HG03442 (cell line): ENCODE measurements at regions not wholly inside any gene's neighbourhood (a gene's known extent, or its start where the extent isn't known, plus 50 kb on each side); places are given as distances from the start of the nearest gene placed in this dataset.

ENCODE experiments used
- ATAC-seq: cut with Tn5 transposase; IDR thresholded peaks from one replicate; pipeline ENCODE4 v1.9.1; 2021; ENCODE audit warnings: mild to moderate bottlenecking, moderate library complexity; ENCODE audit not compliant: unreplicated experiment

DNA sequence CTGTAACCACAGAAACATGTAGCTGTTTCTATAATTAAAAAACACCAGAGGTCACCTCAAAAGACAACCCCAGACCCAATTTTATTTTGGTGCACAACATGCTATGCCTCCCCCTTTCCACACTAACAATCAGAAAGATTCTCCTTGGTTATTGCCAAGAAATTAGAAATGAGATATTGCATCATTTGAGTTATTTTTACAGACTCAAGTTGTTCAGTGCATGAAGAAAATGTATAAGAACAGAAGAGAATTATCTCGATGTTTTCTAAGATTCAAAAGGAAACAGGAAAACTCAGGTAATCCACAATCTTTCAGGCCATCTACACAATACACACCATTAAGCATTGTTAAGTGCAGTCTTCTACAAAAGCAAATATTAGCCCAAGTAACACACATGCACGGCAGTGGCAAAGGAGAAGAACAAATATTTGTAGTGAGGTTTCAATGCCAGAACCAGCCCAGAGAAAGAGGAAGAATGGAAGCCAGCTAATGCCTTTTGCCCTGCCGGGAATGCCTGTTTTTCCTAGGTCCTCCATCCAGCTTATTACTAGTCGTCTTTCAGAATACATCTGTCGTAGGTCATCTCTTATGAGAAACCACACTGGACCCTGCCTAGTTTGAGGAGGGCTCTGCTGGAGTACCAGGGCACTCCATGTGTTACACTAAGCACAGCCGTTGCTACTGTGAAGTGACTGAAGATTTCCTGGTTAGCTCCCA is 67.6 kb upstream of the C1GALT1 start:
- no peak for ATAC-seq

DNA sequence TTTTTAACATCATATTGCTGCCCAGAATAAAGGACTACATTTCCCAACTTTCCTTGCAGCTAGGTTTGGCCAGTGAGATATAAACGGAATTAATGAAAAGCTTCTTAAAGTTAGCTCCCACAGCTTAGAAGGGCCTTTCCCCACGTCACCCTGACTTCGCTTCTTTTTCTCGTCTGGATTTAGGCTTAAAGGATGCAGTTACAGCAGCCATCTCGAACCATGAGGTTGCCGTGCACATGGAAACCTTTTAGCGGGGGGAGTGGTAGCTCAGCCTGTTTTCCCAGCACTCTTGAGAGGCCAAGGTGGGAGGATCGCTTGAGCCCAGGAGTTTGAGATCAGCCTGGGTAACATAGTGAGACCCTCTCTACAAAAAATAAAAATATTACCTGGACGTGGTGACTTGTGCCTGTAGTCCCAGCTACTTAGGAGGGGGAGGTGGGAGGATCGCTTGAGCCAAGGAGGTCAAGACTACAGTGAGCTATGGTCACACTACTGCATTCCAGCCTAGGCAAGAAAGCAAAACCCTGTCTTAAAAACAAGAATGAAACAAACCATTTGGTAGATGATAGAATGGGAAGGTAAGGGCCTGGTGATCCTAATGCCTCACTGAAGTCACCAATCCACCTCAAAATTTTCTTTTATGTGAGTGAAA is 64.3 kb upstream of the C1GALT1 start:
- ATAC-seq, result no peak

DNA sequence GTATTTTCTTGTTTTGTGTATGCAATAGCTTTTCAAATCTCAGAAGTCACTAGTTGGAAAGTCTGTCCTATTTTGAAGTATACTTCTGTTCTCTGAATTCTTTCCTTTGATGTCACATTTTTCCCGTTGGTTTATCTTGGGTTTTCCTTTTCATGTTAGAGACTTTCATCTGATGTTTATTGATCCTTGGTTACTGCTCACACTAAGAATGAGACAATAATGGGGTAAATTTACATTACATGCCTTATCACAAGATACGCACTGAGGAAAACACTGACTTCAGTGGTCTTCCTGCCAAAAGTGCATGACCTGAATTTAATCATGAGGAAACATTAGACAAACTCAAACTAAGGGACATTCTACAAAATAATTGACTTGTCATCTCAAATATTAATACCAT is 63.5 kb upstream of the C1GALT1 start:
- ATAC-seq, result no peak

DNA sequence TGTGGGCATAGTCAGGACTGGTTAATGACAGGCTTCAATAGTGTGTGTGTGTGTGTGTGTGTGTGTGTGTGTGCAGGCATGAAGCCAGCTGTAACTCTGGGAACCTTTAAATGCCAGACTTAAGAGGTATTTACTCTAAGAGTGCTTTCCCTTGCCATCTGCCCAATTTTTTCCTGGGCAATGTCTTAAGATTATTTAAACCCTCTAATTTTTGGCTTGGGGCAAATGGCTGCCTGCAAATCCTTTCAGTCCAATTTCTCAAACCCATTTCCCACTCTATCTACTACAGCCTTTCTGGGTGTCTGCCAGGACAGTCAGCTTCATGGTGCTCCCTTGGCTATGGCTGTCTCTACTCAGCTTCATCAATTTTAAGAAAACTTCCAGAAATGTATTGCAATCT is 62.6 kb upstream of the C1GALT1 start:
- no peak for ATAC-seq

DNA sequence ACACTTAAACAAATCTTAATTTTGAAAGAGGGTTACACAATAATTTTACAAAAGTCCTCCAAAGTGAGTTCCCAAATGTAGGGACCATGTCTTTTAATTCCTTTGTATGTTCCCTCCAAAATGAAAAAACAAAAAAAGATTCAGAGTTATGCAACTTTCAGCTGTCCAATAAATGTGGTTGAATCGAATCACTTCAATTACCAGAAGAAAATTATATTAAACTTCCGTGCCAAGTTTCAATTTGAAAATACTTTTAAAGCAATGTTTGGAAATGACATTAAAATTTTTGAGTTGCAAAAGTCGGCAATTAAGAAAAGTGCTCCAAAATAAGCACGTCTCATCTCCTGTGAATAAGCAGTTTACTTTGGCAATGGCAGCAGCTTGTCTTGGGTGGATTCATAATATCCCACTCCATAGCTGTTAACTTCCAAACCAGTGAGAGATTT is 60.3 kb upstream of the C1GALT1 start:
- no peak for ATAC-seq

DNA sequence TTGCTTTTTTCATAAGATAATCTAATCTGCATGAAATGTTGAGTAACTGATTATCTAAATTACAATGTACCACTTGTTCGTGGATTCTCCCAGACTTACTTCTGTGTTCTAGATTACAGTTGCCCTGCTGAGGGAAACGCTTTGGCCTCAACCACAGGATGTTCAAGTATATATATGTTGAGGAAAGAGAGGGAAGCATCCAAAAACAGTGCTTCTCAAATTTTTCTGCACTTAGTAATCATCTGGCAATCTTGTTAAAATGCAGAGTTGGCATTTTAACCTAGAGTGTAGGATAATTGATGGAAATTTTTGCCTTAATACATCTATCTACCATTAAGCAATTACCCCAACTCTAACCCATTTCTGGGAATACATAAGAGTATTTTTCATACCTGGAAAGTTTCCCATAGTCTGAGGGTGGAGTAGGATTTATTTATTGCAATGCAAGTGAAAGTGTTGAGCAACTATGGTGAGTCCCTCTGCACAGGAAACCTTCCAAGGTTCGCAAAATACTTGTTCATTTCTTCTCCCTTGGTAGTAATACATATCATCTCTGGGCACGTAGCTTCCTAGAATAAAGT is 59.6 kb upstream of the C1GALT1 start:
- no peak for ATAC-seq

DNA sequence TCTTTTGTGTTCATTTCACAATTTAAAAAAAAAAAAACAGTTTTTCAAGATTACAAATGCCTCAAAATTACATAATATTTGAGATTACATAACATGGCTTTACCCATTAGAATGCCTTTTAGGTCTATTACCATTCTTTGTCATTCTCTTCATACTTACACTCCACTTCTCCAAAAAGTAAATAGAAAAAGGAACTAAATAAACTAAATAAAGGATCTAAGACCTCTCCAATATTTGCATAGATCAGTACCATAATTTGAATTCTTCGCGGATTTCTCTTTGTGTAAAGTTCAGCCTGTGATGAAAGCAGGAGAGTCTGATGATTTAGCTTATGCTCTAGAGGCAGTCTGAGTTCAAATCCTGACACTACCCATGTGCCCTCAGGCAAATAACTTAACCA is 56.4 kb upstream of the C1GALT1 start:
- ATAC-seq, result no peak

DNA sequence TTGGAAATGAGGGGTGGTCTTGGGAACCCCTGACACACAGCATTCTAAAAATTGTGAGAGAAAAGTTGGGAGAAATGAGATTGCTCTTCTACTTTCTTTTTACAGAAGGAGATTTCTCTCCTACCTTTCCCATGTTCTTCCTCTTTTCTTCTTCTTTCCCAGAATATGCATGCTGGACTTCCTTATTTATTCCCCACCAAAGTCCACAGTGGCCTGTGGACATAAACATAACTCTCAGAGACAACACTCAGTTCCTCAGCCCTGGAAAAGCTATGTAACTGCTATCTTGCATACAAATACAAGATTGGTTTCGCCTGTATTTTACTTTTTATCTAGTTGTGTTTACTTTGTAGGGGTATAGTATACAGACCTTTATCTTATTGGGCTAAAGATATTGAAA is 54.6 kb upstream of the C1GALT1 start:
- ATAC-seq, result no peak

DNA sequence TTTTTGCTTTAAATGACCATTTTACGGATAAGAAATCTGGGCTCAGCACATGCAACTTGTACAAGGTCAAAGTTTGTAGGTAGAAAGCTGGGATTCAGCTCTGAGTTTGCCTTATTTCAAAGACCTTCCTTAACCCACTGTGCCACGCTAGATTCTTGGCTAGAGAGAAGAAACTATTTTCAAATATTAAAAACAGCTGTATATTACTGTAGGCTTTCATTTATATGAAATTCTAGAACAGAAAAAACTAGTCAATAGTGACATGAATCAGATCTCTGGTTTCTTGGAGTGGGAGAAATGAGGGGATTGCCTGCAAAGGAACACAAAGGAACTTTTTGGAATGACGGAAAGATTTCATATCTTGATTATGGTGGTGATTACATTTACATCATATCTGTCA is 53.0 kb upstream of the C1GALT1 start:
- no peak for ATAC-seq

DNA sequence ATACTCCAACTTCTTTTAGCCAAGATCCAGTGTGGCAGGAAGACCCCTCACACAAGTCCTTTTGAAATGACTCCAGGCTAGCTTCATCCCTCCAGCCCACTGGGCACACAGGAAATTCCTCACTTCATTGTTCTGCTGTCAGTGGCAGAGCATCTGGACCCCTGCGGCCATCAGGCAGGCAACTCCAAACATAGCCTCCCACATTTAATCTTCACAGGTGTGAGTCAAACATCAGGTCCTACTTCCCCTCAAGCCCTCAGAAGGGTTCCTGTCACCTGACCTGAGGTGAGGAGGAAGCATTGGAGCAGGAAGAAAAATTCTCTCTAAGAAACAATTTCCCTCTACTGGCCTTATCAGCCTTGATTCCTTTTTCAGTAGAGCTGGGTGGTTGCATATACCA is 51.1 kb upstream of the C1GALT1 start:
- ATAC-seq, result no peak
